Heart left ventricle (tissue), 16 donors: ENCODE measurements at regions not wholly inside any gene's neighbourhood (a gene's known extent, or its start where the extent isn't known, plus 50 kb on each side); places are given as distances from the start of the nearest gene placed in this dataset.
A peak's percentile ranks its signal among the peaks of the same experiment; 100 is the strongest.

ENCODE experiments used
- ATAC-seq, 4 donors: fragments of 200-7000 bp; cut with Tn5 transposase; one replicate each; pipeline ENCODE4 v1.9.1; 2020 to 2022; ENCODE audit warnings: moderate library complexity in 4 of 4, mild to moderate bottlenecking in 3 of 4, moderate number of reproducible peaks in 1 of 4
- DNase-seq, 5 donors: peaks; one replicate each; pipeline ENCODE4 v3.0.0-alpha.2; 2020
- H3K27ac ChIP-seq, 12 donors: fragments of 200-600 bp; sonication (generic) in 4 of 12; one replicate each; pipeline versions ENCODE4 v1.5.0 to v1.8.0; 2016 to 2022; ENCODE audit warnings: mild to moderate bottlenecking in 2 of 12
- H3K27me3 ChIP-seq, 9 donors: fragments of 200-600 bp; sonication (generic) in 2 of 9; one replicate each; pipeline versions ENCODE4 v1.5.1 to v1.8.0; 2016 to 2022; ENCODE audit warnings: mild to moderate bottlenecking in 3 of 9
- H3K36me3 ChIP-seq, 9 donors: fragments of 200-600 bp; sonication (generic) in 2 of 9; one replicate each; pipeline versions ENCODE4 v1.5.0 to v1.8.0; 2018 to 2022; ENCODE audit warnings: mild to moderate bottlenecking in 2 of 9
- H3K4me1 ChIP-seq, 12 donors: fragments of 200-600 bp; sonication (generic) in 4 of 12; one replicate each; pipeline versions ENCODE4 v1.5.0 to v1.8.0; 2016 to 2022; ENCODE audit warnings: mild to moderate bottlenecking in 3 of 12
- H3K4me3 ChIP-seq, 12 donors: fragments of 200-600 bp; sonication (generic) in 4 of 12; one replicate each; pipeline versions ENCODE4 v1.5.0 to v1.8.0; 2017 to 2022; ENCODE audit warnings: mild to moderate bottlenecking in 9 of 12, moderate library complexity in 4 of 12
- H3K9me3 ChIP-seq, 12 donors: fragments of 200-600 bp; sonication (generic) in 4 of 12; one replicate each; pipeline versions ENCODE4 v1.5.0 to v1.8.0; 2016 to 2022; ENCODE audit warnings: mild to moderate bottlenecking in 1 of 12
- POLR2A ChIP-seq, 2 donors: fragments of 450-650 bp; IDR thresholded peaks; one replicate each; pipeline ENCODE4 v1.6.1; 2017; ENCODE audit warnings: antibody characterized with exemption in 2 of 2, mild to moderate bottlenecking in 2 of 2, moderate library complexity in 2 of 2
- WGBS, 4 donors: extraction: QIAGEN DNeasy Blood & Tissue Kit in 2 of 4; methylation state at CpG; one replicate each; pipeline versions ENCODE4 v1.1.5 to v1.1.7; 2013 to 2018; 5-methylcytosine and 5-hydroxymethylcytosine counted together
- intact Hi-C, 10 donors: fragments of 100-400 bp; cut with DNase I; formaldehyde crosslinking; loops; one replicate each; pipeline versions ENCODE4 v1.11.1 to v1.14.2; 2022
- TF ChIP-seq, protein P1 (sequence below), 12 donors: fragments of 200-600 bp; sonication (generic) in 4 of 12; IDR thresholded peaks; one replicate each; pipeline versions ENCODE4 v1.5.0 to v1.8.0; 2018 to 2022; ENCODE audit warnings: antibody characterized with exemption in 12 of 12, mild to moderate bottlenecking in 5 of 12
- donor health status: ischemic (EF 13 %, LVEDD 7.1; RV severe dilation, severe dysfunction).
- donor health status: healthy with polysubstance abuse.
- donor health status: DM: no; HTN: yes; CAD: no.
- donor health status: DM: no; HTN: no; CAD: no.
- donor health status: ischemic (EF 25% LVEDD 6.9; RV normal size, moderate dysfunction).
- donor health status: ischemic (EF 25% LVEDD 5.7; RV mildly dilated, moderate dysfunction).
- donor health status: healthy.
- donor health status: DM: yes; HTN: yes; CAD: no.
- donor health status: ischemic (EF 35%, LVEDD 5.7; RV mildly dilated, moderate dysfunction).
- donor health status: nonischemic (EF 11% LVEDD 7.7; RV severe dilation, severe dysfunction).
- donor health status: DM: yes; HTN: yes; CAD: no.
- donor health status: PGD.
- donor health status: ischemic (EF 29% LVEDD 5.4; RV normal size, mild dysfunction).
- donor health status: nonischemic (EF 23%, LVEDD 6.1; RV moderate dilation, normal function).

DNA sequence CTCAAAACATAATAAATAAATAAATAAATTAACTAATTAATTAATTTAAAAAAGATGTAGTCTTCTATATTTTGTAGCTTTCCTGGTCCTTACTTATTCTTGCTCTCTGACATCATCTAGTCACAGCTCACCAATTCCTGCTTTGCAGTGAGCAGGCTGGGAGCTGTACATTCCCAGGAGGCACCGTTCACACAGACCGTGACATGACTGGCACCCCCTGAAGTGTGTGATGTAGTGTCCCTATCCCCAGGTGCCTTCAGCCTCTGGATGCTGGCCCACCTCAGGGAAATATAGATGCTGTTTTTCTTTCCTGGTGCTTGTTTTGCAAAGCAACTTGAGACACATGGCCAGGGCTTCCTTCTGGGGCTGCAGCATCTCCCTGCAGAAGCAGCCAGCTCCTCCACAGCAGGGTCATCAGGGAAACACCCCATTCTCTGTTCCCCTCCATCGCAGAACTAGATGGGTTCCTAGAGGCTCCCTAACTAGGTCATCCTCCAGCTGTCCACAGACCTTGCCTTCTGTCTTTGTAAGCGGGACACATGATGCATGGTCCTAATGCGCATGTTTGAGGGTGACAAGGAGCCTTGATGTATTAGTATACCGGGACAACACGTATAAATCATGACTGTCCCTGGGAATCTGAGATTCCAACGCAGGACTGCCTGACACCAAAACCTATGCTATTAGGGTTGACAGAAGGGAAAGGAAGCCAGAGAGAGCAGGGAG is 76.4 kb downstream of the RHOB start:
- intact Hi-C loops = loop anchor here in 8 of 10 donors (5.0 to 10.0 kb wide), 7 partner anchors 36 to 99 kb away; no protein-coding TSS in a partner anchor
- Histone ChIP-seq H3K27me3 (no peaks in the 10 kb centered on the region), H3K36me3 (no peaks in the 10 kb centered on the region), H3K27ac (peak overlapping the region in 4 of 12 donors; percentile 52 to 75 (median 68)), H3K4me1 (peaks cover 4 to 62% (median 44%) of the 10 kb centered on the region in 12 donors), H3K4me3 (no peak overlapping the region), H3K9me3 (no peaks in the 10 kb centered on the region)
- ATAC-seq = no peak
- peak in 1 of 5 donors; percentile 7 for DNase-seq
- WGBS, 4 donors = 69 to 90% (median 85%) methylated on average over 8 of the region's 8 CpGs
- TF ChIP-seq POLR2A (IDR thresholded peaks at IDR 0.05) = no peak
- TF ChIP-seq, protein P1, sequence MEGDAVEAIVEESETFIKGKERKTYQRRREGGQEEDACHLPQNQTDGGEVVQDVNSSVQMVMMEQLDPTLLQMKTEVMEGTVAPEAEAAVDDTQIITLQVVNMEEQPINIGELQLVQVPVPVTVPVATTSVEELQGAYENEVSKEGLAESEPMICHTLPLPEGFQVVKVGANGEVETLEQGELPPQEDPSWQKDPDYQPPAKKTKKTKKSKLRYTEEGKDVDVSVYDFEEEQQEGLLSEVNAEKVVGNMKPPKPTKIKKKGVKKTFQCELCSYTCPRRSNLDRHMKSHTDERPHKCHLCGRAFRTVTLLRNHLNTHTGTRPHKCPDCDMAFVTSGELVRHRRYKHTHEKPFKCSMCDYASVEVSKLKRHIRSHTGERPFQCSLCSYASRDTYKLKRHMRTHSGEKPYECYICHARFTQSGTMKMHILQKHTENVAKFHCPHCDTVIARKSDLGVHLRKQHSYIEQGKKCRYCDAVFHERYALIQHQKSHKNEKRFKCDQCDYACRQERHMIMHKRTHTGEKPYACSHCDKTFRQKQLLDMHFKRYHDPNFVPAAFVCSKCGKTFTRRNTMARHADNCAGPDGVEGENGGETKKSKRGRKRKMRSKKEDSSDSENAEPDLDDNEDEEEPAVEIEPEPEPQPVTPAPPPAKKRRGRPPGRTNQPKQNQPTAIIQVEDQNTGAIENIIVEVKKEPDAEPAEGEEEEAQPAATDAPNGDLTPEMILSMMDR (IDR thresholded peaks at IDR 0.05) = no peak

DNA sequence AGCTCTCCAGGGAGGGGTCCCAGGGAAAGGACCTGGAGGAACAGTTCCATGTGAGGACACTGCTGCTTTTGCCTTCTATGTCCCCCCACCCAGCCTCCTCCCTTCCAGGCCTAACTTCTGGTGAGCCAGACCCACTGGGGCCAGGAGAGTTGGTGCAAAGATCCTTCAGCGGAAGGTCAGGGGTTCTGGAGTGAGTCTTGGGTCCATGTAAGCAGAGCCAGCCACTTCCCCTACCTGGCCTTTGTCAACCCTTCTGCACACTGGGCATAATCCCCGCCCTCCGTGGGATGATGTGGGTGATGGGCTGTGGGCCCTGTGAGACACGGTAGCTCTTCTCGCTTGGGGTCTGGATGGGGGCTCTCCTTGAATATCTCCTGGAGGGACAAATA is 76.9 kb downstream of the RHOB start:
- H3K9me3 ChIP-seq = no peaks in the 10 kb centered on the region
- WGBS, 4 donors = 94 to 97% (median 96%) methylated on average over 5 of the region's 5 CpGs
- H3K4me3 ChIP-seq = no peak overlapping the region
- no peaks in the 10 kb centered on the region for H3K36me3 ChIP-seq
- peaks cover 4 to 66% (median 44%) of the 10 kb centered on the region in 12 donors for H3K4me1 ChIP-seq
- H3K27me3 ChIP-seq = no peaks in the 10 kb centered on the region
- peak in 1 of 5 donors; percentile 6 for DNase-seq
- ATAC-seq = no peak
- no peak for TF ChIP-seq POLR2A (IDR thresholded peaks at IDR 0.05)
- TF ChIP-seq, protein P1 (IDR thresholded peaks at IDR 0.05) = no peak
- intact Hi-C loops = loop anchor here in 8 of 10 donors (2.0 to 10.0 kb wide), 9 partner anchors 36 to 99 kb away; no protein-coding TSS in a partner anchor
- H3K27ac ChIP-seq = peak overlapping the region in 10 of 12 donors; percentile 47 to 79 (median 66)

GRCh38 chr2:20524412-20525040 is 77.7 kb downstream of the RHOB start:
- intact Hi-C loops = loop anchor here in 8 of 10 donors (1.0 to 10.0 kb wide), 13 partner anchors 37 to 98 kb away; no protein-coding TSS in a partner anchor
- 41 to 55% (median 50%) methylated on average over 15 to 16 of the region's 16 CpGs for WGBS, 4 donors
- Histone ChIP-seq H3K9me3 (no peaks in the 10 kb centered on the region), H3K4me3 (no peak overlapping the region), H3K27ac (peak overlapping the region; percentile 47 to 80 (median 68)), H3K36me3 (no peaks in the 10 kb centered on the region), H3K4me1 (peaks cover 4 to 66% (median 44%) of the 10 kb centered on the region in 12 donors), H3K27me3 (no peaks in the 10 kb centered on the region)
- ATAC-seq = peak; percentile 59 to 82 (median 76)
- TF ChIP-seq, protein P1 (IDR thresholded peaks at IDR 0.05) = no peak
- no peak for TF ChIP-seq POLR2A (IDR thresholded peaks at IDR 0.05)
- DNase-seq = peak; percentile 68 to 86 (median 74)
